ENCODE measurements at regions not wholly inside any gene's neighbourhood (a gene's known extent, or its start where the extent isn't known, plus 50 kb on each side); places are given as distances from the start of the nearest gene placed in this dataset.
"Not testable (repeated sequence)": the region's sequence is repeated elsewhere in the genome, so short reads cannot be mapped to it uniquely, and the experiment has no call there.

DNA sequence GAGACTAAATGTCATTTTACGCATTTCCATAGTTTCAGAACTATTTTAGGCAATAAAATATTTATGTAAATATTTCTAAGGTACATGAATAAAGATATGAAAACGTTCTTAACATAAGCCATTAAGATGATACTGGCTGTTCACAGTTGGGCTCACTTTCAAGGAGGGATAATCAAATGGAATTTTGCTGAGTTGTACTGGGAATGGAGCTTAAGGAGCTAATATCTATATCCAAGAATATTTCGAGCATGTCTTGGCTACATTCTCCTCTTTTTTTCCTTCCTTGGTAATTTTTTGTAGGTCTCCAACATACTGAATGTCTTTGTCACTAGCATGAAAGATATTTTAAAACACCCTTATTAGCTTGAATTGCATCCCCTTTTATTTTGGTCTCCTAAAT lies 383.4 kb downstream of the RAP2B start:
- no peak for DNase-seq (ENCODE audit: low read depth in 1 of 2, low spot score in 1 of 2)

DNA sequence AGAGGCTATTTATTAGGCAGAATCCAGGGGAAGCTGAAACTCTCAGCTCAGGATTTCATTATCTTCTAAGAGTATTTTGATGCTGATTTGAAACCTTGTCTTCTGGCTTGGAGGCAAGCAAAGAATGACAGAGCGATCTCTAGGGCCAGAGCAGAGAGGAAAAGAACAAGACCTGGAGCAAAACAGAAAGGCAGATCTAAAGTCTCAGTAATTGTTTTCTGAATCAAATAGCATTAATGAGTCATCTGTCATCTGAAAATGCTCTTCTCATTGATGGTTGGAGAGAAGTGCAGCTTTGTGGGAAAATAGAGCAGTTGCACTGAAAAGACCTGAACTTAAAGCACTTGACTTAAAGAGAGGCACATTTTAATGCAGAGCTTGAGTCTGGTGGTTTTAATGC lies 385.9 kb downstream of the RAP2B start:
- no peak for DNase-seq (ENCODE audit: low read depth in 1 of 2, low spot score in 1 of 2)

DNA sequence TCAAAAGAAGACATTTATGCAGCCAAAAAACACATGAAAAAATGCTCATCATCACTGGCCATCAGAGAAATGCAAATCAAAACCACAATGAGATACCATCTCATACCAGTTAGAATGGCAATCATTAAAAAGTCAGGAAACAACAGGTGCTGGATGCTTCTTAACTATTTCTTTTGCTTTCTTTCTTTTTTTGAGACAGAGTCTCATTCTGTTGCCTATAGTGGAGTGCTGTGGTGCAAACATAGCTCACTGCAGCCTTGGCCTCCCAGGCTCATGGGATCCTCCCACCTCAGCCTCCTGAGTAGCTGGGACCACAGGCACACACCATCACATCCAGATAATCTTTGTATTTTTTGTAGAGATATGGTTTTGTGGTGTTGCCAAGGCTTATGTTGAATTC lies 387.7 kb downstream of the RAP2B start:
- not testable (repeated sequence) for DNase-seq (ENCODE audit: low read depth in 1 of 2, low spot score in 1 of 2)

DNA sequence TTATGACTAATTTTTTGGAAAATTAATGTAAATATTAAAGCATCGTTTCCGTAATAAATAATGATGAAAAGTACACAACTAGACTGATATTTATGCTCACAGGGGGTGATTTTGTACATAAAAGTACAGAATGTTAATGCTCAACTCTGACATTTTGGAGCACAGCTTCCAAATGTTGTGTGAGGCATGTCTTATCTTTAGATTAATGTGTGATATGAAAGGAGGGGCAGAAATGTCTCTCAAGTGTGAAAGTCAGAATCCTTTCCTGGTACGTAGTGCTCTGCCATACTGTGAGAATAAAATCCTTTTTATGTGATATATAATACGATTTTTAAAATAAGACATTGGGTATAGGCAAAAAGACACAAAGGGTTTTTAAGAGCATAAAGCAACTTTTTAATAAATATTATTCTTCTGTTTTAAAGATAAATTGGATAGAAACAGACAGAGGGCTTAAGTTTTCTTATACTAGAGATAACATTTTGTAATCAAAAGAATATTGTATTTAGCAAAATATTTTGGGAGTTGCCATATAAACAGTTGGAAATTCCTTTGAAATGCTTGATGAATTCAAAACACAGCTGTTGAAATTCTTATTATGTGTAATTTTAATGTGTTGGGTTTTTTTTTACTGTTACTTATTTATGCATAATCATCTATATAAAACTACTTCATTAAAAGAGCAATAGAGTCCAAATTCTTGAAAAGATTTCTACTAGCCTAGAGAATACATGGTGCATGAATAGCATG lies 389.7 kb downstream of the RAP2B start:
- no peak for DNase-seq (ENCODE audit: low read depth in 1 of 2, low spot score in 1 of 2)

DNA sequence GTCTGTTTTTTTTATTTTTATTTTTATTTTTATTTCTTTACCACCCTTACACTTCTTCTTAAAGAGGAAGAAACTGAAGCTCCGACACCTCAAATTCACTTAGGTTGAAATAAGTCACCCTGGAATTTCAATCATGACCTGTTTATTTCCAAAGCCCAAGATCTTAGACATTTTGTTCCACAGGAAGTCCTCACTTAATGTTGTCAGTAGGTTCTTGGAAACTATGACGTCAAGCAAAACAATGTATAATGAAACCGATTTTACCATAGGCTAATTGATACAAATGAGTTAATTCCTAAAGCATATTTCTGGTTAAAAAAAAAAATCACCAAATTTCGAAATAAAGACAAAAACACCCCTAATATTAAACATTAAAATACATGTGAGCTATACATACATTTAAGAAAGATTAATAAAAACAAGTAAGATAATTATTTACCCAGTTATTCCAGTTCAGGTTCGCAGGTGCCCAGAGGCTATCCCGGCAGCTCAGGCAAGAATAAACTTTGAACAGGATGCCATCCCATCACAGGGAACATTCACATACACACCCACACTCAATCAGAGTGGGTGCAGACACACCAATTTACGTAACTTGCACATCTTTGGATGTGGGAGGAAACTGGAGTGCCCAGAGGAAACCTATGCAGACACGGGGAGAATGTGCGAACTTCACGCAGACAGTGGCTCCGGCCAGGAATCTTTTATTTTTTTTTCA lies 391.0 kb downstream of the RAP2B start:
- no peak for DNase-seq (ENCODE audit: low read depth in 1 of 2, low spot score in 1 of 2)

DNA sequence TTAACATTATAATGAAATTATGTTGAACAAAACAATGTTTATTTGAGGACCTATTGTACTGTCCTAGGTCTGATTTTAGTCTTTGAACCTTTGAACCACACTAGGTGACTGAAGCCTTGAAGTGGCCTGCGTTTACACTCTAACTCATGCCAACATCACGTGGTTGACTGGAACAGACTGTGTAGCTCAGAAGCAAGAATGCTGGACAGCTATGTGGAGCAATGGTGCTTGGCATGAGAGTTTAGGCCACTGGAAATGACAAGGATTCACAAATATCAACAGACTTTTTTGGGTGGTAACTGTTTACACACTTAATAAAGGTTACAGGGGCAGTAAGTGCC lies 391.5 kb downstream of the RAP2B start:
- no peak for DNase-seq (ENCODE audit: low read depth in 1 of 2, low spot score in 1 of 2)

DNA sequence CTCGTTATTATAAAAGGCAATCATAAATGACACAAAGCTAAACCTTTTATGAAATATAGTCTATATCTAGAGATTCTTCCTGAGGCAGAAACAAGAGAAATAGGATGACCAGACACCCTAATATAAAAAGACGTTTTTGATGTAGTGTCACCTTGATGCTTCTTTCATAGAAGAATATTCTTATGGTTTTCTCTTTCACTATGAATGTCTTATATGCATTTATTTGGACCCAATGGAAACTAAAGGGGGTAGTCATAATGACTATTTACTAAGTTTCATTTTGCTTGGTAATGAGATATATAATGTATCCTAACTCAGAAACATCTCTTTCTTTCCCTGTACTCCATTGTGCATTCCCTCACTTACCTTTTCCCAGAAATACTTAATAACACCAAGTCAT lies 393.9 kb downstream of the RAP2B start:
- DNase-seq (ENCODE audit: low read depth in 1 of 2, low spot score in 1 of 2), result no peak

DNA sequence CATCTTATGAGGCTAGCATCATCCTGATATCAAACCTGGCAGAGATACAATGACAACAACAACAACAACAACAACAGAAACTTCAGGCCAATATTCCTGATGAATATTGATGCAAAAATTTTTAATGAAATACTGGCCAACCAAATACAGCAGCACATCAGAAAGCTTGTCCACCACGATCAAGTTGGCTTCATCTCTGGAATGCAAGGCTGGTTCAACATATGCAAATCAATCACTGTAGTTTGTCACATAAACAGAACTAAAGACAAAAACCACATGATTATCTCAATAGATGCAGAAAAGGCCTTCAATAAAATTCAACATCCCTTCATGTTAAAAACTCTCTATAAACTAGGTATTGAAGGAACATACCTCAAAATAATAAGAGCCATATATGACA lies 397.3 kb downstream of the RAP2B start:
- DNase-seq (ENCODE audit: low read depth in 1 of 2, low spot score in 1 of 2), result not testable (repeated sequence)

DNA sequence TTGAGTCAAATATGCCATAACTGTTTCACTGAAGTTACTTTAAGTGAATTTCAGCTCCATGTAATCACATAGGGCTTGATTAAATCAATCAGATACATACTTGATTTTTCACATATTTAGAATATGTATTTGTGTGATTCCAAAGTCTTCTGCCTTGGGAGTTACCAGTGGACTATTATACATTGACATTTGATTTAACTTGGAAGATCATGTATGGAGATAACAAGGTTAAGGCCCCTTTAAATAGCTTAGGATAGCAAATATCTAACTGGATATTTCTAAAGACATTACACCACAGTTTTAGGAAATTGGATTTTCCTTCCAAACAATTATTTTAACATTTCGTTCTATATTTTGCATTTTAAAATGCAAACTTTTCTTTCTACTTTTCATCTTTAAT lies 405.0 kb downstream of the RAP2B start:
- no peak for DNase-seq (ENCODE audit: low read depth in 1 of 2, low spot score in 1 of 2)

DNA sequence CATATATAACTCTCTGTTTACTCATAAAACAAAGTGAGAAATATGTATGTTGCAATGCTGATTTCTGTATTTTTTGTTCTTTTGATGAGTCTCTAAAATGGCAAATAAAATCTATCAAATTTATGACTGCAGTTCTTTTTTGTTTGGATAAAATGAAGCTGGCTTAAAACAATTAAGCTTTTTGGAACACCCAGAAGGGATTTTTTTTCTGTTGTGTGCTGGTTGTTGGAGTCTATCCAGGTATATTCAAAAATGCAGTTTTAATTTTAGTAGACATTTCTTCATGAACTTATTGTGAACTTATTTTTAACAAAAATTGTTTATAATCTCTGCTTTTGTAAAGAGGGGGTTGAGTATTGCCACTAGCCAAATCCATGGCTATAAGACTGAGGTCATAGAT lies 405.5 kb downstream of the RAP2B start:
- DNase-seq (ENCODE audit: low read depth in 1 of 2, low spot score in 1 of 2), result no peak

DNA sequence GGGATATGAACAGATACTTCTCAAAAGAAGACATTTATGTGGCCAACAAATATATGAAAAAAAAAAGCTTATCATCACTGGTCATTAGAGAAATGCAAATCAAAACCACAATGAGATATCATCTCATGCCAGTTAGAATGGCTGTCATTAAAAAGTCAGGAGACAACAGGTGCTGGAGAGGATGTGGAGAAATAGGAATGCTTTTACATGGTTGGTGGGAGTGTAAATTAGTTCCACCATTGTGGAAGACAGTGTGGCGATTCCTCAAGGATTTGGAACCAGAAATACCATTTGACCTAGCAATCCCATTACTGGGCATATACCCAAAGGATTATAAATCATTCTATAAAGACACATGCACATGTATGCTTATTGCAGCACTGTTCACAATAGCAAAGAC lies 408.5 kb downstream of the RAP2B start:
- not testable (repeated sequence) for DNase-seq (ENCODE audit: low read depth in 1 of 2, low spot score in 1 of 2)

DNA sequence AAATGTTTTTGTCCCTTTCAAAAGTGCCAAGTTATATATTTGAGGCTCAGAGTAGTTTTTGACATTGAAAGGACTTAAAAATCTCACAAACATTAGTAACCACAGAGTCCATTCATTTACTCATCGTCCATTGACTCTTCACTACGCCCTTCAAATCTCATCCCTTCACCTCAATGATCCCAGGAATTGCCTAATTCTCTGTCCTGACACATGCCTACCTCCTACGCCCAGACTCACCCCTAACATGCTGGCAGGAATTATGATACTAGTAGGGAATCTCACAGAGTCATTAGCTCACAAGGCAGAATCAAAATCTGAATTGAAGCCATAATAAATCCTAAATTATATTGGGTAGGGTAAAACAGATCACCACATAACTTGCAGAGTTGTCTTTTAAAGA lies 410.1 kb downstream of the RAP2B start:
- DNase-seq (ENCODE audit: low read depth in 1 of 2, low spot score in 1 of 2), result no peak

DNA sequence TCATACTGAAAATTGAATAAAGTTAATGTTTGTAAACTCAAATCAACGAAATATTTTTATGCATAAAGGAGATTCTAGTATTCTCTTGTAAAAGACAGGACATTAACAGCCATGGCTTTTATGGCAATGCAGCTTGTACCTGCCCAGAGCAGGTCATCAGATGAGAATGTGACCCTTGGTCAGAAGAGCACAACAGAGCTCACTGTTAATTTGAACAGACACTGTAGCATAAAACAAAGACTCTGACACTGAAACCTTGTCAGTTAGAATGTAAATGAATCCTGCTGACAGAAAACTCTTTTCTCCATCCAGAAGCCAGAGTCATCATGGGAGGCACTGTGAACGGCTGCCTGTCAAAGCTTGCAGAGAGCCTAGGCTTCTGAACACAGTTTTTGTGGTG lies 410.6 kb downstream of the RAP2B start:
- no peak for DNase-seq (ENCODE audit: low read depth in 1 of 2, low spot score in 1 of 2)

DNA sequence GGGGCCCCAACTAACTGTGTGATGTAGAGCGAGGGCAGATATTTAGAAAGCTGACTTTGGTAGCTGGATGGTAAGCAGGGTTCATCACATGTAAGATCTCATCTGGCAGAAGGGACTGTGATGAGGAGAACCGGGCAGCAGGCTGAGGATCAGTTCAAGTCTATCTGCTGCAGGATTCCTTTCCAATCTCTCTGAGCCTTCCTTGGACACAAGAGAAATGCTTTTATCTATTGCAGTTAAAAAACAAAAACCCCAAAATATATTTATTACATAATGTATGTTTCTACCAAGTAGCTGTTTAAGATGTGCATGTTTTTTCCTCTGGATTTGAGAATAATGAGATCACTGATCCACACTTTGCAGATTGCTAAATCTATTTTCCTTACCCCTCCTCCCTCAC lies 411.5 kb downstream of the RAP2B start:
- DNase-seq (ENCODE audit: low read depth in 1 of 2, low spot score in 1 of 2), result no peak

DNA sequence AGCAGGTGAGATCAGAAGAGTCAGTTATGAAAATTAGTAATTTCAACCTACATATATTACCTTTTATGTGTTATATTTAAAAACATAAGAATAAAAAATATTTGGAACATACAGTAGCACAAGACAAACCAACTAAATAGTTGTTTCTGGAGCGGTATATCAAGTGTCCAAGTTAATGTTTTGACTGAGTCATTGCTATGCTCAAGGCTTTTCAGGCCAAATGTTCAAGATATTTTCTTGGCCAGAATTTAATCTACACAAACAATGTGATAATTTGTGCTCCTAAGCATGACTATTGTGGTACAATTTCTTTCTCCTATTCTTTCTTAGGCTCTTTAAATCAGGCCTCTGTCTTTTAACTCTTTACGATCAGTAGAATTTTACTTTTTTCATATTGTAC lies 412.4 kb downstream of the RAP2B start:
- no peak for DNase-seq (ENCODE audit: low read depth in 1 of 2, low spot score in 1 of 2)

DNA sequence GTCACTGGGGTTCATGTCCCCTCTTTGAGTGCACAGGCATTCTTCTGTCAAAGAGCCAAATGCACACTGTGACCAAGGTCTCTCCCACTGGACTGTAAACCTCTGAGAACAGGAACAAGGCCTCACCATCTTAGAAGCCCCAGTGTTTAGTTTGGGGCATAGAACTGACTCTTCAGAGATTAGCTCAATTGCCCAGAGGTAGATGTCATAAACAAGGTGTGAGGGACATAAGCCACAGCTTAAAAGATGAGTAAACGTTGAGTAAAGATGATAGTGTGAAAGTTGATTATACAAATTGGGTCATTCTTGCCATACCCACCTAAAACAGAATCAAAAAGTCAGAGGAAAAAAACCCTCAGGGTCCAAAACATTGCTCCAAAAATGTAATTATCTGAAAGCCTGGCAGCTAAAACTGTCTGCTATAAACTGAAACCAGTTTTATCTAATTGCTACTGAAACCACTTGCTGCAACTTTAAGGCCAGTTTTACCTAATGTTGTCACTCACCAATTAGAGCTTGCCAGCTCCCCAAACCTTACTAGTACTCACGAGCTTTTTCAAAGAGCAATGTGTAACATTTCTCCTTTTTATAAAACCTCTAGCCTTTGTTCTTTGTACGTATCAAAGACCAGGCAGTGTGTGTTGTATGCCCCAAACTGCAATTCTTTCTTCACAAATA lies 415.2 kb downstream of the RAP2B start:
- no peak for DNase-seq (ENCODE audit: low read depth in 1 of 2, low spot score in 1 of 2)

DNA sequence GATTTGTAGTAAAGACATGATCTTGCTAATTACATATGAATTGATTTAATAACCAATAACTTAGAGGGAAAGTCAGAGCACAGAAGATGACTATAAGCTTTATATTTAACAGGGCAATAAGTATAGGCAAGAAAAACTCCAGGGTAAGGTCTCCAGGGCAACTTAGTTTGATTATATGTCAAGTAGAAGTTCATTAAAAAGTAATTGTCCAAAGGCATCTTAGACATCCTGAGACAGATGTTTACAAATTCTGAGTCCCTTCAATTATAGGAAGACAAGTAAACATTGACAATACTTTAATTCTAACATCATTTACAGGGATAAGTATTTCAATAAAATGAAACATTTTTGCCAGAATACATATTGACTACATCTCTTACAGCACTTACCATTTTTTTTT lies 416.0 kb downstream of the RAP2B start:
- DNase-seq (ENCODE audit: low read depth in 1 of 2, low spot score in 1 of 2), result no peak

DNA sequence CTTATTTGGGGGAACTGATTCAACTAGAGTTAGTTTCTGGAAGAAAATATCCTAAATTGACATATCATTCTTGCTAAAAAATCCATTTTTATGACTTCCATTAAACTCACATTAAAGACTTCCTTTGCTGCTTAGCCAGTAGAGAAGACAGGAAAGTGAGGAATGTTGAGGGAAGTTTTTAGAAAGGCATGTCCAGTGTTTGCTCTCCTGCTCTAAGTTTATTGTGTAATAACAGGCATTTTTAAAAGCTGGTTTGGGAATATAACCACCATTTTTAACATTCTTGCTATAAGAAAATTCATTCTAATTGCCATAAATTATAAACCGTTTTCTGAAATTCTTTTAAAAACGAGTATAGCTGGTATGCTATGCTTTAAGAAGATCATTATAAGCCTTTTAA lies 428.0 kb downstream of the RAP2B start:
- DNase-seq (ENCODE audit: low read depth in 1 of 2, low spot score in 1 of 2), result no peak

DNA sequence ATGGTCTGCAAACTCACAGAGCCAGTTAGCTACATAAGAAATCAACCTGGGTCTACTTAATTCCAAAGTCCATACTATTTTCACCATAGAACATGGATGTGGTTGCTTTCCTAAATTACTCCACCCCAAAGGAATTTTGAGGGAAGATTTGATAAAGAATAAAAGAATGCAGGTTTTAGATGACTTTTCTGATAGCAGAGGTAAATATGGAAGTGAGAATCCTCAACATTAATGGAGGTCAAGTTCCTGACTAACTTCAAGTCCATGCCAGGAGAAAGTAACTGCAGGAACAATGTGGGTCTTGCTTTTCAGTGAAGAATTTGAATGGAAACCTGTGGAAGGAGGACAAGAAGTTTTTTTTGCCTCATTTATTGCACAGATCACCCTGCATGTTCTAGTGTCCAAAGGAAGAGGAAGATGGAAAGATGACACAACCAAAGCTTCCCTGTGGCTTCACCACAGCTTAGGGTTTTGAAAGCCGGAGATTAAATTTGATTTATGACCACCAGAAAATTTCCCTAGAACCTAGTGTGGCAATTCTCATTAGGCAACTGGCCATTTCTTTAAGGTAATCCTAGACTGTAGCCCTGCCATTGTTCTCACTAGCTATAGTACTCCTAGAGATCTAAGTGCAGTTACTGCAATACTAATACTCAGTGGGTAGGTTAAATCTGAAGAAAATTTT lies 429.7 kb downstream of the RAP2B start:
- DNase-seq (ENCODE audit: low read depth in 1 of 2, low spot score in 1 of 2), result no peak

DNA sequence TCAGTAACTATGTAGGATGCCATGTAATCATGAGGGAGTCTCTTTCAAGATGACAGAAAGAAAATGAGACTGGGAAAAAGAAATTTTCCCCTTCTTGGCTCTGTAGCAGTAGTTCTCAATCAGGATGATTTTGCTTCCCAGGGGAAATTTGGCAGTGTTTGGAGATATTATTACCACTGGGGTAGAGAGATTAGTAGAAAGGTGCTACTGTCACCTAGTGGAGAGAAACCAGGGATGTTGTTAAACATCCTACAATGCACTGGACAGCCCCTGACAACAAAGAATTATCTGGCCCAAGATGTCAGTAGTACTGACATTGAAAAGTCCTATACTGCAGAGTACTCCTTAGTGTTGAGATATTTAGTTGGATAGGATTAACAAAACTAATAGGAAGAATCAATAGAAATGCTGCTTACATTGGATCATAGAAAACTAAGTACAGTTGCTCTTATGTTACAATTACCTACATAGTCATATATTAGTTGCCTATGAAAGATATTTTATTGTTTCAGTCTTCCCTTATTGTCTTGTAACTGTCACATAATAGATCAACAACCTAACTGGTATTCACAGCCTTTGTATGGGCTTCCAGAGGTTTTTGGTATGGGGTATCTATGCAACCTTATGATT lies 433.3 kb downstream of the RAP2B start:
- DNase-seq (ENCODE audit: low read depth in 1 of 2, low spot score in 1 of 2), result no peak

DNA sequence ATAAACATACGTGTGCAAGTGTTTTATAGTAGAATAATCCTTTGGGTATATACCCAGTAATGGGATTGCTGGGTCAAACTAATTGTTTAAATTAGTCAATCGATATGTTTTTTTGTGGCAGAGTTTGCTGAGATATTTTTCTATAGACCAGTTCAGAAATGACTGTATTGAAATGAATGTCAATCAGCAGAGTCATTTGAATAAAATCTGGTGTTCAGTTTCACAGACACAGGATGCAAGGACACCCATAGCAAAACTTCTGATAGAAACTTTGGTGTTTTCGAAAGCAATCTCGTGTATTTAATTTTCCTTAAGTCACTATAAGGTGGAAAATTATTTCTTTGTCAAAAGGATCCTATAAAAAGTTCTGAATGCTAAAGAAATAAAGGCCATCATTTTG lies 434.4 kb downstream of the RAP2B start:
- DNase-seq (ENCODE audit: low read depth in 1 of 2, low spot score in 1 of 2), result no peak

Data from activated T-helper 1 cell treated with anti-CD3 and anti-CD28 coated beads, Interleukin-2, amount 50 U/mL, for 16 hours (primary cell).